Mammary epithelial cell (primary cell): ENCODE measurements at regions not wholly inside any gene's neighbourhood (a gene's known extent, or its start where the extent isn't known, plus 50 kb on each side); places are given as distances from the start of the nearest gene placed in this dataset.

Source experiments
- CTCF ChIP-seq, 2 donors: IDR thresholded peaks in 1 of 2; conservative IDR thresholded peaks in 1 of 2; 2 replicates each; pipeline ENCODE4 v1.5.1; 2011 to 2012; ENCODE audit warnings: inconsistent platforms in 2 of 2, low read length in 2 of 2, mild to moderate bottlenecking in 2 of 2, control low read depth in 1 of 2, low read depth in 1 of 2; ENCODE audit not compliant: insufficient read depth in 1 of 2; ENCODE audit errors: extremely low read depth in 1 of 2
- EZH2 ChIP-seq: IDR thresholded peaks from 2 replicates; pipeline ENCODE4 v1.6.1; 2012; ENCODE audit warnings: low read length, inconsistent platforms, borderline replicate concordance

GRCh38 chr20:58568483-58569240 is 53.5 kb upstream of the APCDD1L start:
- TF ChIP-seq CTCF (conservative IDR thresholded peaks at IDR 0.05 in 1 of 2, IDR thresholded peaks at IDR 0.05 in 1 of 2; ENCODE audit: extremely low read depth in 1 of 2, insufficient read depth in 1 of 2, low read depth in 1 of 2, low read length in 2 of 2) (no peak), EZH2 (no peak)
